Heart left ventricle (tissue), 13 donors: ENCODE measurements at regions not wholly inside any gene's neighbourhood (a gene's known extent, or its start where the extent isn't known, plus 50 kb on each side); places are given as distances from the start of the nearest gene placed in this dataset.

Experiments
- CTCF ChIP-seq, 12 donors: fragments of 200-600 bp; sonication (generic) in 4 of 12; IDR thresholded peaks; one replicate each; pipeline versions ENCODE4 v1.5.0 to v1.8.0; 2018 to 2022; ENCODE audit warnings: antibody characterized with exemption in 12 of 12, mild to moderate bottlenecking in 5 of 12
- POLR2A ChIP-seq, 2 donors: fragments of 450-650 bp; IDR thresholded peaks; one replicate each; pipeline ENCODE4 v1.6.1; 2017; ENCODE audit warnings: antibody characterized with exemption in 2 of 2, mild to moderate bottlenecking in 2 of 2, moderate library complexity in 2 of 2
- donor health status: ischemic (EF 13 %, LVEDD 7.1; RV severe dilation, severe dysfunction).
- donor health status: DM: no; HTN: yes; CAD: no.
- donor health status: DM: no; HTN: no; CAD: no.
- donor health status: ischemic (EF 25% LVEDD 6.9; RV normal size, moderate dysfunction).
- donor health status: ischemic (EF 25% LVEDD 5.7; RV mildly dilated, moderate dysfunction).
- donor health status: ischemic (EF 35%, LVEDD 5.7; RV mildly dilated, moderate dysfunction).
- donor health status: nonischemic (EF 11% LVEDD 7.7; RV severe dilation, severe dysfunction).
- donor health status: DM: yes; HTN: yes; CAD: no.
- donor health status: PGD.
- donor health status: ischemic (EF 29% LVEDD 5.4; RV normal size, mild dysfunction).
- donor health status: nonischemic (EF 23%, LVEDD 6.1; RV moderate dilation, normal function).

DNA sequence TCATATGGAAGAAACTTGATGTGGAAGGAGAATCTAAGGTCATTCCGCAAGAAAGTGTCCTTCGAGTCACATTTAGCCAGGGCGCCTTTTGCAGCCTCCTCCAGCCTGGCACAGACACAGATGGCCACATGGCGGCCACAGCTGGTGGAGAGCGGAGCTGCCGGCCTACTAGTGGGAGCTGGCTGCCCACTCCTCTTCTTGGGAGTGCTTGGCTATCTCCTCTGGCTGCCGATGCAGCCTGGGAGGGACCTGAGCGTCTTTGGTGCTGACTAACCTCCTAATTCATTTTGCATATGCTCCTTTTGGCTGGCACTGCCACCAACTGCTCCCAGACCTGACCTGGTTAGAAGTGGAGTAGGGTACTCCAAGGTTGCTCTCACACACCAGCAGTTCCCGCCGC lies 199.3 kb upstream of the MYT1L start:
- TF ChIP-seq CTCF (IDR thresholded peaks at IDR 0.05): no peak
- no peak for TF ChIP-seq POLR2A (IDR thresholded peaks at IDR 0.05)
